ENCODE measurements at regions not wholly inside any gene's neighbourhood (a gene's known extent, or its start where the extent isn't known, plus 50 kb on each side); places are given as distances from the start of the nearest gene placed in this dataset.

DNA sequence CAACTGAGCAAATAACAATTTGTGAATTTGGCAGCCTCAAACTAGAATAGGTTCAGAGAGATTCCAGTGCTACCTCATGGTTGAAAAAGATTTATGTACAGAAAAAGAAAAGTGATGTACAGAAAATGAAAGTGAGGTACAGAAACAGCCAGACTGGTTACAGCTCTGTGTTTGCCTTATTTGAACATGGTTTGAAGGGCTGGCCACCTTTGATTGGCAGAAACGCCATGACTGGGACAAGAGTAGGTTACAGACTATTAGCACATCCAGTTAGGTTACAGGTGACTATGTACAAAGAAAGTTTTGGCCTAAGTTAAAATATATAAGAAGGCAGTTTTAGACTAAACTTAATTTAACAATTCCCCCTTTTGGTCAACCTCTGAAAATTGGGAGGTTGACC, 309.4 kb downstream of the BTG1 start:
- TF ChIP-seq CTCF (IDR thresholded peaks at IDR 0.05; ENCODE audit: borderline replicate concordance, extremely low read depth, low read length, poor library complexity, severe bottlenecking) (no peak), EZH2 (IDR thresholded peaks at IDR 0.05; ENCODE audit: borderline replicate concordance, low read depth, low read length, severe bottlenecking) (no peak)
